ENCODE measurements at regions not wholly inside any gene's neighbourhood (a gene's known extent, or its start where the extent isn't known, plus 50 kb on each side); places are given as distances from the start of the nearest gene placed in this dataset.

DNA sequence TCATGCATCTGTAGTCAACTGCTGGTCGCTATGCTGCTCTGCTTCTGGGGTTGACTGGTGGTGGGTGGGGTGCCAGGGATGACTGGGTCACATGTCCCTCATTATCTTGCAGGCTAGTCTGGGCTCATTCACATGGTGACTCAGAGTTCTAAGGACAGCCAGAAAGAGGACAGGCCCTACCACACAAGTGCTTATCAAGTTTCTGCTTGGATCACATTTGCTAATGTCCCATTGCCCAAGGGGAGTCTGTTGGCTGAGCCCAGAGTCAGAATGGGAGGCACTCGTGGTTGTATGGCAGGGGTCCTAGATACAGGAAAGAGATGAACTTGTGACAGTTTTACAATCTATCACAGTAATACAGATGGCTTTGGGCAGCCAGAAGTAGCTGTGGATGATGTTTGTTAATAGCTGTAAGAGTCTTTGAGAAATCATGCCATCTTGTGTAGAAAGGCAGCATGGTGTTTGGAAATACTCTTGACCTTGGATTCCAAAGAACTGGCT lies 221.3 kb downstream of the GPAT3 start:
- no peaks in the 10 kb centered on the region for H3K36me3 Mint-ChIP-seq (ENCODE audit: low read depth)
- no peaks in the 10 kb centered on the region for H3K9me3 Mint-ChIP-seq (ENCODE audit: low read depth)
- peaks cover 11% of the 10 kb centered on the region for H3K27me3 Mint-ChIP-seq (ENCODE audit: low read depth)
- no peak overlapping the region for H3K27ac Mint-ChIP-seq (ENCODE audit: unreplicated experiment)
- TF ChIP-seq CTCF (IDR thresholded peaks at IDR 0.05) = no peak
- H3K4me1 Mint-ChIP-seq (ENCODE audit: low read depth) = no peaks in the 10 kb centered on the region
- no peak for DNase-seq (ENCODE audit: low spot score)
- no peak overlapping the region for H3K4me3 Mint-ChIP-seq (ENCODE audit: unreplicated experiment)

DNA sequence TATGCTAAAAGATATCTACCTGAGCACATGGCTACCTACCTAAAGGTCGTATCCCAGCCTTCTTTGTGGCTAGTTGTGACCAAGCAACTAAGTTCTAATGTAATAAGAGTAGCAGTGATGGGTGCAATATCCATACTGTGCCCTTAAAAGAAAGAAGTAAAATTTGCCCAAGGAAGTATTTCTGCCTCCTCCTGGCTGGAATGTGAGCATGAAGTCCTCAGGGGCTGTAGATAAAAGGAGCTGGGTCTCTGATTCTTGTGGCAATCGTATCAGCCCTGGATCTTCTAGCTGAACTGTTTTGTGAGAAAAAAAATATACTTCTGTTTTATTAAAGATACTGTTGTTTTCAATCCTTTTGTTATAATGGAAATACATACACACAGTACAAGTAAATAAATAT lies 217.4 kb downstream of the GPAT3 start:
- no peak overlapping the region for H3K4me3 Mint-ChIP-seq (ENCODE audit: unreplicated experiment)
- no peaks in the 10 kb centered on the region for H3K36me3 Mint-ChIP-seq (ENCODE audit: low read depth)
- peaks cover 13% of the 10 kb centered on the region for H3K27me3 Mint-ChIP-seq (ENCODE audit: low read depth)
- no peak for TF ChIP-seq CTCF (IDR thresholded peaks at IDR 0.05)
- H3K9me3 Mint-ChIP-seq (ENCODE audit: low read depth) = peaks cover 3% of the 10 kb centered on the region
- H3K27ac Mint-ChIP-seq (ENCODE audit: unreplicated experiment) = no peak overlapping the region
- no peak for DNase-seq (ENCODE audit: low spot score)
- H3K4me1 Mint-ChIP-seq (ENCODE audit: low read depth) = no peaks in the 10 kb centered on the region

DNA sequence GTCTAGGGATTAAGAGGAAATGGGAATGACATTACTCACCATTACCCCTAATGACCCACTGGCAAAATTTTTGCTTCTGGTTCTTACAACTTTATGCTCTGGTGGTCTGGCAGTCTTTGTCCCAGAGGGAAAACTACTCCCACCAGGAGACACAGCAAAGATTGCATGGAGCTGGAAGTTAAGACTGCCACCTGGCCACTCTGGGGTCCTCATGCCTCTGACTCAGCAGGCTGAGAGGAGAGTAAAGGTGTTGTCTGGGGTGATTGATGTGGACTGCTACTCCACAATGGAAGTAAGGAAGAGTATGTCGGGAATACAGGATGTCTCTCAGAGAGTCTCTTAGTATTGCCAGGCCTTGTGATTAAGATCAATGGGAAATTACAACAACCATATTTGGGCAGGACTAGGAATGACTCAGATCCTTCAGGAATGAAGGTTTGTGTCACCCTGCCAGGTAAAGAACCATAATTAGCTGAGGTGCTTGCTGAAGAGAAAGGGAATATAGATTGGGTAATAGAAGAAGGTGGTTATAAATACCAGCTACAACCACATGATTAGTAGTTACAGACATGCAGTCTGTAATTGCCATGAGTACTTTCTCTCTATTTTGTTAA lies 215.5 kb downstream of the GPAT3 start:
- peaks cover 22% of the 10 kb centered on the region for H3K27me3 Mint-ChIP-seq (ENCODE audit: low read depth)
- no peak for TF ChIP-seq CTCF (IDR thresholded peaks at IDR 0.05)
- peaks cover 7% of the 10 kb centered on the region for H3K9me3 Mint-ChIP-seq (ENCODE audit: low read depth)
- H3K36me3 Mint-ChIP-seq (ENCODE audit: low read depth) = no peaks in the 10 kb centered on the region
- no peaks in the 10 kb centered on the region for H3K4me1 Mint-ChIP-seq (ENCODE audit: low read depth)
- no peak overlapping the region for H3K27ac Mint-ChIP-seq (ENCODE audit: unreplicated experiment)
- H3K4me3 Mint-ChIP-seq (ENCODE audit: unreplicated experiment) = no peak overlapping the region
- DNase-seq (ENCODE audit: low spot score) = no peak

DNA sequence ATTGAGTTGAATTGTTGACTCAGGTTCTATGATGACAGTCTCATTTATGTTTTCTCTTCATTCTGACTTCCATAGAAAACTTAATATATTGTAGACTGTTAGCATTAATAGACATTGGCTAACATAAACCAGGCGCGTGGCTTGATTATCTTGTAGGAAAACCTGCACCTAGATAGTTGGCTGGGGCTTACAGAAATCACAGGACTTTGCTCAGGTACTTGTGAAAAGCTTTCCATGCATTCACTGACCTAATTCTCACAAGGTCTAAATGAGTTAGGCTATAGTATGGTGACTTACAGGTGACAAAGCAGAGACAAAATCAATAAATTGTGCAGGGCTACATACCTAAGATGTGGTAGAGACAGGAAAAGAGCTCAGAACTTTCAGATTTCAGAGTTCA lies 212.8 kb downstream of the GPAT3 start:
- no peak for TF ChIP-seq CTCF (IDR thresholded peaks at IDR 0.05)
- H3K36me3 Mint-ChIP-seq (ENCODE audit: low read depth) = no peaks in the 10 kb centered on the region
- no peak overlapping the region for H3K4me3 Mint-ChIP-seq (ENCODE audit: unreplicated experiment)

GRCh38 chr4:83738895-83739294 lies 203.0 kb downstream of the GPAT3 start:
- DNase-seq (ENCODE audit: low spot score) = no peak
- Mint-ChIP-seq H3K27ac (ENCODE audit: unreplicated experiment) (no peak overlapping the region), H3K36me3 (ENCODE audit: low read depth) (no peaks in the 10 kb centered on the region), H3K9me3 (ENCODE audit: low read depth) (no peaks in the 10 kb centered on the region), H3K4me3 (ENCODE audit: unreplicated experiment) (no peak overlapping the region), H3K27me3 (ENCODE audit: low read depth) (peaks cover 40% of the 10 kb centered on the region), H3K4me1 (ENCODE audit: low read depth) (no peaks in the 10 kb centered on the region)
- TF ChIP-seq CTCF (IDR thresholded peaks at IDR 0.05) = no peak

More for the DNA sequence above, 212.8 kb downstream of the GPAT3 start:
- DNase-seq (ENCODE audit: low spot score) = no peak
- Mint-ChIP-seq H3K27me3 (ENCODE audit: low read depth) (peaks cover 23% of the 10 kb centered on the region), H3K27ac (ENCODE audit: unreplicated experiment) (no peak overlapping the region), H3K9me3 (ENCODE audit: low read depth) (peaks cover 7% of the 10 kb centered on the region), H3K4me1 (ENCODE audit: low read depth) (no peaks in the 10 kb centered on the region)

All from chondrocyte (in vitro differentiated cells).